Spleen (tissue), 11 donors: ENCODE measurements at regions not wholly inside any gene's neighbourhood (a gene's known extent, or its start where the extent isn't known, plus 50 kb on each side); places are given as distances from the start of the nearest gene placed in this dataset.

ENCODE experiments used
- DNase-seq: peaks from one replicate; pipeline ENCODE4 v3.0.0-alpha.2; 2020
- H3K27ac ChIP-seq, 8 donors: fragments of 200-600 bp; sonication (generic) in 7 of 8; 1 replicate in 4 of 8; 2 replicates in 4 of 8; pipeline versions ENCODE4 v1.5.0 to v1.8.0; 2016 to 2021; ENCODE audit warnings: inconsistent platforms in 4 of 8, mild to moderate bottlenecking in 4 of 8, moderate library complexity in 1 of 8
- H3K27me3 ChIP-seq, 7 donors: fragments of 200-600 bp; sonication (generic) in 6 of 7; replicated peaks in 1 of 7; 1 replicate in 4 of 7; 2 replicates in 3 of 7; pipeline versions ENCODE4 v1.5.0 to v1.8.0; 2016 to 2021; ENCODE audit warnings: inconsistent platforms in 3 of 7, mild to moderate bottlenecking in 1 of 7
- H3K36me3 ChIP-seq, 6 donors: fragments of 200-600 bp; sonication (generic) in 5 of 6; 1 replicate in 4 of 6; 2 replicates in 2 of 6; pipeline versions ENCODE4 v1.5.0 to v1.8.0; 2016 to 2021; ENCODE audit warnings: inconsistent platforms in 2 of 6
- H3K4me1 ChIP-seq, 6 donors: fragments of 200-600 bp; sonication (generic) in 5 of 6; 1 replicate in 3 of 6; 2 replicates in 3 of 6; pipeline versions ENCODE4 v1.5.0 to v1.8.0; 2016 to 2021; ENCODE audit warnings: inconsistent platforms in 3 of 6
- H3K4me3 ChIP-seq, 8 donors: fragments of 200-600 bp; sonication (generic) in 7 of 8; 1 replicate in 4 of 8; 2 replicates in 4 of 8; pipeline versions ENCODE4 v1.5.0 to v1.8.0; 2016 to 2021; ENCODE audit warnings: inconsistent platforms in 4 of 8, mild to moderate bottlenecking in 4 of 8, moderate library complexity in 2 of 8
- H3K9me3 ChIP-seq, 8 donors: fragments of 200-600 bp; sonication (generic) in 7 of 8; 1 replicate in 4 of 8; 2 replicates in 4 of 8; pipeline versions ENCODE4 v1.5.0 to v1.8.0; 2016 to 2021; ENCODE audit warnings: inconsistent platforms in 4 of 8
- POLR2A ChIP-seq, 3 donors: fragments of 450-650 bp; IDR thresholded peaks; one replicate each; pipeline ENCODE4 v1.5.1; 2017; ENCODE audit warnings: antibody characterized with exemption in 3 of 3, mild to moderate bottlenecking in 1 of 3
- POLR2AphosphoS5 ChIP-seq, 3 donors: sonication (generic); formaldehyde crosslinking; IDR thresholded peaks; one replicate each; pipeline ENCODE4 v1.5.1; 2017; ENCODE audit warnings: antibody characterized with exemption in 3 of 3
- WGBS, 5 donors: extraction: QIAGEN DNeasy Blood & Tissue Kit in 3 of 5; methylation state at CpG; one replicate each; pipeline versions ENCODE4 v1.1.5 to v1.1.7; 2013 to 2018; 5-methylcytosine and 5-hydroxymethylcytosine counted together
- intact Hi-C: fragments of 100-400 bp; cut with DNase I; formaldehyde crosslinking; loops from one replicate; pipeline ENCODE4 v1.15.0; 2023; ENCODE audit warnings: low total_unique reads
- TF ChIP-seq, protein P1 (sequence below), 11 experiments: fragments of 200-600 bp in 7 of 11; fragments of 450-650 bp in 4 of 11; sonication (generic) in 4 of 11; IDR thresholded peaks in 8 of 11; conservative IDR thresholded peaks in 3 of 11; 1 replicate in 7 of 11; 2 replicates in 4 of 11; pipeline versions ENCODE4 v1.4.0 to v1.8.0; 2016 to 2021; ENCODE audit warnings: antibody characterized with exemption in 11 of 11, inconsistent platforms in 4 of 11, mild to moderate bottlenecking in 1 of 11
- donor health status: healthy with polysubstance abuse.
- donor health status: DM: no; HTN: no; CAD: no; lungs with moderate emphysema.
- donor health status: DM: no; HTN: no; CAD: no.
- donor health status: Bipolar disorder and iron deficiency.
- donor health status: healthy.
- donor health status: DM: no; HTN: no; CAD: no.
- donor health status: DM: yes; HTN: yes; CAD: no.

DNA sequence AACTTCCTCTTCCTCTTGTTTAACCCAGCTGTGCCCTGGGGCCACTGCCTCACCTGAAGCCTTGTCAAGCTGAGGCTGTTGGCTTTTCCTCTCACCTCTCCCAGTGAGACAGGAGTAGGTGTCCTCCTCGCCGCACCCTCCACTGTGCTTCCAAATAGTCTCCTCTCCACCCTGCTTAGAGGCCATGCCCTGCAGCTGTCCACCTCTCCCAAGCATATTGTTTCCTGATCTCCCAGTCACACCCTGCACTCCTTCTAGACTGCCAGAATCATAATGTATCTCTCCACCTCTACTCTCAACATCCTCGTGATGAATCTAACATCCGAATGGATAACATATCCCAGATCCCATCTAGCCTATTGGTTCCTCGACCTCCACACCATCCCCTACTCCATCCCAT lies 196.3 kb upstream of the GHITM start:
- no peaks in the 10 kb centered on the region for H3K36me3 ChIP-seq
- no peak for DNase-seq
- H3K9me3 ChIP-seq, result no peaks in the 10 kb centered on the region
- peaks cover 0 to 11% (median 0%) of the 10 kb centered on the region in 7 donors for H3K27me3 ChIP-seq
- intact Hi-C loops, result no loop called here
- H3K4me1 ChIP-seq, result no peaks in the 10 kb centered on the region
- no peak overlapping the region for H3K4me3 ChIP-seq
- WGBS, 5 donors, result 51 to 84% (median 70%) methylated on average over 5 of the region's 5 CpGs
- no peak overlapping the region for H3K27ac ChIP-seq
- TF ChIP-seq POLR2A (IDR thresholded peaks at IDR 0.05) (no peak), POLR2AphosphoS5 (IDR thresholded peaks at IDR 0.05) (no peak)
- TF ChIP-seq, protein P1, sequence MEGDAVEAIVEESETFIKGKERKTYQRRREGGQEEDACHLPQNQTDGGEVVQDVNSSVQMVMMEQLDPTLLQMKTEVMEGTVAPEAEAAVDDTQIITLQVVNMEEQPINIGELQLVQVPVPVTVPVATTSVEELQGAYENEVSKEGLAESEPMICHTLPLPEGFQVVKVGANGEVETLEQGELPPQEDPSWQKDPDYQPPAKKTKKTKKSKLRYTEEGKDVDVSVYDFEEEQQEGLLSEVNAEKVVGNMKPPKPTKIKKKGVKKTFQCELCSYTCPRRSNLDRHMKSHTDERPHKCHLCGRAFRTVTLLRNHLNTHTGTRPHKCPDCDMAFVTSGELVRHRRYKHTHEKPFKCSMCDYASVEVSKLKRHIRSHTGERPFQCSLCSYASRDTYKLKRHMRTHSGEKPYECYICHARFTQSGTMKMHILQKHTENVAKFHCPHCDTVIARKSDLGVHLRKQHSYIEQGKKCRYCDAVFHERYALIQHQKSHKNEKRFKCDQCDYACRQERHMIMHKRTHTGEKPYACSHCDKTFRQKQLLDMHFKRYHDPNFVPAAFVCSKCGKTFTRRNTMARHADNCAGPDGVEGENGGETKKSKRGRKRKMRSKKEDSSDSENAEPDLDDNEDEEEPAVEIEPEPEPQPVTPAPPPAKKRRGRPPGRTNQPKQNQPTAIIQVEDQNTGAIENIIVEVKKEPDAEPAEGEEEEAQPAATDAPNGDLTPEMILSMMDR (IDR thresholded peaks at IDR 0.05 in 8 of 11, conservative IDR thresholded peaks at IDR 0.05 in 3 of 11), result no peak

DNA sequence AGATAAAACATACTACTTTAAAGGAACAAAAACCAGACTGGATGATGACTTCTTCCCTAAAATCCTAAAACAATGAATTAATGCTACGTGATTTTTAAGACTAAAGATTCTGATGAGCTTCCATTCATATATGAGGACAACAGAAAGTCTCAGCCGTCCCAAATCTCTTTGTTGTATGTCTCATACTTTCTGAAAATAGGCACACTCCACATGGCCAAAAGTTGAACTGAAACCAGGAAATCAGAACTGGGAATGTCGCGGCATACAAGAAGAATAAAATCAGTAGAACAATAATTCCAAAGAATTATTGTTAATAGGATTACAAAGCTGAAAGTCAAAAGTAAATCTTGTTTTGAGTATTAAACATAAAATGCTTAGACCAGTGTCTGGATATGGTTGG lies 195.4 kb upstream of the GHITM start:
- peaks cover 0 to 7% (median 0%) of the 10 kb centered on the region in 7 donors for H3K27me3 ChIP-seq
- H3K36me3 ChIP-seq, result no peaks in the 10 kb centered on the region
- no peaks in the 10 kb centered on the region for H3K4me1 ChIP-seq
- 46 to 92% (median 68%) methylated on average over 4 of the region's 4 CpGs for WGBS, 5 donors
- no peak overlapping the region for H3K4me3 ChIP-seq
- TF ChIP-seq, protein P1 (IDR thresholded peaks at IDR 0.05 in 8 of 11, conservative IDR thresholded peaks at IDR 0.05 in 3 of 11), result no peak
- TF ChIP-seq POLR2A (IDR thresholded peaks at IDR 0.05), result no peak
- TF ChIP-seq POLR2AphosphoS5 (IDR thresholded peaks at IDR 0.05), result no peak
- no peak for DNase-seq
- no peak overlapping the region for H3K27ac ChIP-seq
- intact Hi-C loops, result no loop called here
- H3K9me3 ChIP-seq, result no peaks in the 10 kb centered on the region

DNA sequence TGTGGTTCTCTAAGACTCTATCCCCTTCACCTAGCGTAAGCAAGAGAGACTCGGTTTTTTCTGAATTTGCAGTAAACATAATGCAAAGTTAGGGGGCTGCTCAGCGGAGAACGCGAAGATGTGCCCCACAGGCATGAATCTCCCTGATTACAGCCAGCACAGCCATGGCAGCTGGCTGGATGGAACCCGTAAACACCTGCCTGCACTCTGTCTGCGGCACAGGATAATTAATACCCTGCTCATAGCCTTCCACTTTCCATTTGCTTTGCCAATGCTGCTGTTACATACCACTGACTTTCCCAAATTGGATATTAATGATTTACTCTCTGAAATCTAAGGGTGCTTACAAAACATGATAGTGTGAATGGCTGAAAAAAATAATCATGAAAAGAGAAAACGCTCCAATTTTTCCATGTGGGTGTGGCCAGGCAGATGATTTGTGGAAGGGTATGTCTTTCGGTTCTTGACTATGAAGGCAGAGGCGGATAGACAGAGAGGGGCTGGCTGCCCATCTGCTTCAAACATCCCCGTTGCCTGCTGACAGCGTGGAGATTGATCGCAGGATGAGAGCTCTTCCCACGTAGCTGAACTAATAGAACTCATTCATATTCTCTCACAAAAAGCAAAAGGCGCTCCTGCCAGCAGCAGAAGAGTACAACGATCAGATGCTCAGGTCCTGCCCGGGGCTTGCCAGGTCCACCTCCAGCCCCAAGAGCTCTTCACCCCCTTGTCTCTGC lies 193.2 kb upstream of the GHITM start:
- no peaks in the 10 kb centered on the region for H3K27me3 ChIP-seq
- H3K4me3 ChIP-seq, result no peak overlapping the region
- H3K27ac ChIP-seq, result no peak overlapping the region
- TF ChIP-seq, protein P1 (IDR thresholded peaks at IDR 0.05 in 8 of 11, conservative IDR thresholded peaks at IDR 0.05 in 3 of 11), result no peak
- TF ChIP-seq POLR2AphosphoS5 (IDR thresholded peaks at IDR 0.05) (no peak), POLR2A (IDR thresholded peaks at IDR 0.05) (no peak)
- H3K4me1 ChIP-seq, result no peaks in the 10 kb centered on the region
- intact Hi-C loops, result no loop called here
- no peaks in the 10 kb centered on the region for H3K9me3 ChIP-seq
- 70 to 86% (median 76%) methylated on average over 17 of the region's 17 CpGs for WGBS, 5 donors
- no peaks in the 10 kb centered on the region for H3K36me3 ChIP-seq
- no peak for DNase-seq

DNA sequence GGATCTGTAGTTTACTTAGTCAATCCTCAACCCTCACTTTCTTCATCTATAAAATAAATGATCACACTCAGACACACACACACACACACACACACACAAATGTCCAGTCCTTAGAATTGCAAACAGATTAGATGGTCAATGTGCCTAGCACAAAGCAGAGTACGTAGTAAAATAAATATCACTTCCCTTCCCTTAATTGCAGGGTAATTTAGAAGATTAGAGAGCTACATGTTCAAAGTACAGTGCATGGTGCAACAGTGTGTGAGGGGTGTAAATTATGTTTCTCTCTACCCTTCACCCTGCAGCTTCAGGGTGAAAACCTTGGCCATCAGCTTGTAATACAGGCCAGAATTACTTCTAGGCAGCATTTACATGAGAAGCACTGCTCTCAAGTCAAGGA lies 187.0 kb upstream of the GHITM start:
- TF ChIP-seq POLR2AphosphoS5 (IDR thresholded peaks at IDR 0.05), result no peak
- TF ChIP-seq, protein P1 (IDR thresholded peaks at IDR 0.05 in 8 of 11, conservative IDR thresholded peaks at IDR 0.05 in 3 of 11), result no peak
- TF ChIP-seq POLR2A (IDR thresholded peaks at IDR 0.05), result no peak
- Histone ChIP-seq H3K9me3 (no peaks in the 10 kb centered on the region), H3K27me3 (peaks cover 0 to 7% (median 0%) of the 10 kb centered on the region in 7 donors), H3K27ac (no peak overlapping the region), H3K4me1 (no peaks in the 10 kb centered on the region), H3K36me3 (no peaks in the 10 kb centered on the region), H3K4me3 (no peak overlapping the region)
- DNase-seq, result no peak
- 67 to 88% (median 79%) methylated on average over 1 of the region's 1 CpG for WGBS, 5 donors
- intact Hi-C loops, result no loop called here
